NCI-H2227 treated with DMSO at 0.1 percent for 48 hours (cell line): ENCODE measurements at regions not wholly inside any gene's neighbourhood (a gene's known extent, or its start where the extent isn't known, plus 50 kb on each side); places are given as distances from the start of the nearest gene placed in this dataset.

Experiments
- DNase-seq: peaks from one replicate; lab custom pipeline; 2025; lab: John Stamatoyannopoulos, UW

DNA sequence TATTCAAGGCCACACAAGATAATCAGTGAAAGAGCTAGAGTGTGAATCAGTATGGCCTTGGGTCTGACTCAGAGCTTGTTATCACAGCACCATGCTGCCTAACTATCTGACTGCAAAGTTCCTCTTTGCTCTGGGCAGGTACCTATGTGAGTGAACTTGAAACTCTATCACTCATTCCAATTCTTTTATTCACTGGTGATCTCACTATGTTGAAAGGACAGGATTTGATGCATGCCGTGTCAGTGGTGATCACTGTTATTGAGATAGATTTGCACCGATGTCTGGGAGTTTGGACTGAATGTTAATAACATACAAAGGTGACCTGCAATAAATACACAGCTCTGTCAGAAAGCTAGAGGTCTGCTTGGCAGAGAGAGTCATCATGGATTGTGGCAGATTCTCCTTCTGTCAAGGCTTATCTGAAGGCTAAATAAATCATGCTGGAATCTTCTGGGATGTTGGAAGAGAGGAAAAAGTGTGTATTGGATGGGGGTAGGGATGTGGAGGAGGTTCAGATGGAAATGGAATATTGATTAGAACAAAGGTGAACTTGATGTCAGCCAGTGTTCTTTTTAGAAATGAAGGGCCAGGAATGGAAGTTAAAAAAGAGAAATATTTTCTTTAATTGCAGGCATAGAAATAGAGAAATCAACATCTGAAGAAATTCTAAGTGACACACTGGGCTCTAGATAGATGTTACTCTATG is 91.8 kb upstream of the TNC start:
- DNase-seq = no peak

DNA sequence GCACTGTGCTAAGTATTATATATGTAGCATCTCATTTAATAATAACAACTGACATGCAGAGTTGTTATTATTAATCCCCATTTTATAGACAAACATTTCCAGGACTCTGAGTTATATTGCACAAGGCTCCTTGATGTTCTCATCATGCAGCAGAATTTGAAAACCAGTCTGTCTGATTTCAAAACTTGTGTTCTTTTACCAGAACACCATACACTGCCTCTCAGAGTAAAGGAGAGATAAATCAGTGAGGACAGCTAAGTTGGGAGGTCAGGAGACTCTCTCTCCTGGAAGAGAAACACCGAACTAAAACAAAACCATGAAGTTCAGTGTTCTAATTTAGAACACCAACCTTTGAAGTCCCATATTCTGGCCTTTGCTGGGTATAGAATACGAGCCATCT is 92.7 kb upstream of the TNC start:
- no peak for DNase-seq

DNA sequence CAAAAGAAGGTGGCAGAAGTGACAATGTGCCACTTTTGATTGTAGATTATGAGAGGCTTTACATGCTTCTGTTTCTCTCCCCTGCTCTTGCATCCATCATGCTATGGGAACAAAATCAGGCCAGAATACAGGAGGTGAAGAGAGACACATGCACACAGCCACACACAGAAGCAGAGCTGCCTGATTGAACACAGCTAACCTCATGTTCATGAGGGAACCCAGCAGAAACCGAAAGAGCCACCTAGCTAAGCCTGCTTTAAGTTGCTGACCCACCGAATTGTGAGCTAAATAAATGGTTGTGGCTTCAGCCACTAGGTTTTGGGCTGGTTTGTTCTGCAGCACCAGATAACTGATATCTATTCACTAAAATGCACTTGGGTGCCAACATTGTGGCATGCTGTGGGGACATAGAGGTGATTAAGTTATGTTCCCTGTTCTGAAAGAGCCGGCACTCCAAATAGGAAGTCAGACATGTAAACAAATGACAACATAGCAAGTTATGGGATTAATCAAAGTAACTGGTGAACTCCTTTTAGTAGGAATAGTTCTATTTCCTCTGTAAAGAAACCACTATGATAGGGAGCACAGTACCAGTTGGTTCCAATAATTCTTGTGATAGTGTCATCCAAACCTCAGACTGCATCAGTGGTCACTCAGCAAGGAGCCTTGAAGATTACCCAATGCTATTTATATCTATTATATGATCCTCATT is 93.6 kb upstream of the TNC start:
- no peak for DNase-seq

DNA sequence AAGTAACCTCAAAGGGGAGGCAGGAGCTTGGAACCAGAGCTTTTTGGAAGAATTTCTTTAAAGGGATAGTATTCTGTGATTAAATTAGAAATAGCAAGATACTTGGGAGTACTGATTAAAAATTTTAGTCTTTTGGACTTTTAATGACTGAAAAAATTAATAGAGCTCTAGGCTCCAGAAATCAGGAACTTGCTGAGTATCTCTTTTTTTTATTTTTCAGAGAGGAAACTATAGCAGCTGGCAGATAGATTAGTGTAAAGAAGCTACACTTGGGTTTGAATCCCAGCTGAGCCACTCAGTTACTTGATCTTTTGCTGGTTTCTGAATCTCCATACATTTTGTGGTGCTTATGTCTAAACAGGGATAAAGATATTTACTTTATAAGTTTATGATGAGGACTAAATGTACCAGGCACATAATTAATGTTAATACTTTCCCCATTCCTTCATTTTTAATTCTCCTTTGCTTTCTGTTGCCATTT is 94.2 kb upstream of the TNC start:
- no peak for DNase-seq

DNA sequence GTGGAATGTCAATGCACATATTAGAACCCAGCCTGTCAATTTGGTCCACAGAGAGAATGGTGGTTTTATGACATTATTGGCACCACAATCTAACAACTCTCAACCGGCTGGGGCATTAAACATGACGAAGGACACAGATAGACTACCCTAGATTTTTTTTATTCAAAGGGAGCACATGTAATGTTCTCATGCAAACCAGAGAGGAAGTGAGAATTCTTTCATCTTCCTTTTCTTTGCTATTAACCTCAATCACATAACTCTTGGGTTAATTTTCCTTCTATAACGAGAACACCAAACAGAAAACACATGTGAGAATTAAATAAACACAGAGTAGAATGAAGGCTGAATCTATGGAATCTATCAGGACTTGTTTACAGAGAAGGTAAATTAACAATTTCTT is 94.9 kb upstream of the TNC start:
- no peak for DNase-seq

GRCh38 chr9:115213818-115214334 is 95.9 kb upstream of the TNC start:
- no peak for DNase-seq

GRCh38 chr9:115216873-115217272 is 98.9 kb upstream of the TNC start:
- DNase-seq = no peak

DNA sequence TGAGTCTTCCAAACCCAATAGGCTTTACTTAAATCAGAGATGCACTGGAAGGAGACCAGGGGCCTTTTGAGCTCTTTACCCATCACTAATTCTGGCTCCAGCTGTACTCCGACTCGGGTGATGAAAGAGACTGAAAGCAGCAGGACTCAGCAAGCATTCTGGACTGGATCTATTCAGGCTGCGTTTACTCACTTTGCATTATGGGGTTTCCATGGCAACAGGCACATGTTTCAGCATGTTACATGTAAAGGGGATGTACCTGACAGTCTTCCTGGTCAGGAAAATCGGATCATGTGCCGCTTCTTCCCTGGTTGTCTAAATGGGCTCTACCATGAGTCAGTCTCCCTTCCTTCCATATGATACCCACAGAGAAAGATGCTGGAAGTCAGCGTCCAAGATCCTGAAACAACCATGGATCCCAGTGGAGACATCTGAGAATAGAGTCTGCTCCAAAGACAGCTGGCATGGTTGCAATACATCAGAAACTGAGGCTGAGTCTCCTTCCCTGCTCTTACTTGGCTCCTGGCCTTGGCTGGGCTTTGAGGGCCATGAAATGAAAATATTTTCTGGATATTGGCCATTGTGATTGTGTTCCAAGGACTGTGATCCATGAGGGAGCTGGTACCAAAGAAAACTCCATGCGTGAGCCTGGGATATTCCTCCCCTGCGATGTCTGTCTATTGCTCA is 102.5 kb upstream of the TNC start:
- no peak for DNase-seq

- DNase-seq = no peak
These were observed 105.5 kb upstream of the TNC start for GRCh38 chr9:115223471-115223870.

DNA sequence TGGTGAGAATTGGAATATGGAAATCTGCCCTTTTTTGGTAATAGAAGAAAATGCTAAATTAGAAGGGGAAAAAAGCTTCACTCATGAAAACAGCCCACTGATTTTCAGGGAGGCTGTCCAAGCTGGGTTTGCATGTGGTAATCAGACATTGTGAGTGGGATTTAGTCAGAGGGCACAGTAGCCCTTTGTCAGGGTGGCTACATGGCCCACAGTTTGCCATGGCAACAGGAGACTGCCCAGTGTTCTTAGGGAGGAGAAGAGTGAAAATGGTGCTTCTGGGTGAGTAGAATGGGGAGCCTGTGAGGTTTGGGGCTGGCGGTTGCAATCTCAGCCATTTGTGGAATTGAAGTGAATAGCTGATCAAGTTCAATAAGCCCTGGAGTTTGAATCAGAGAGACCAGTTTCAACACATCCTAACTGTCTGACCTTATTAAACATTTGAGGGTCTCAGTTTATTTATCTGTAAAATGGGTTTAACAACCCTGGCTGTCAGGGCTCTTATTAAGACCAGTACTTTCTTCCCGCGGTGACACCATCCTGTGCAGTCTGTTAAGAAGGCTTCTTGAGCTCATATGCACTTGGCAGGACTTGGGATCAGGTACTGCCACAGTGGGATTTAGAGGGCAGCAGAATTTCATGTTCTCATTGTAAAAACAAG is 107.6 kb upstream of the TNC start:
- DNase-seq = no peak

DNA sequence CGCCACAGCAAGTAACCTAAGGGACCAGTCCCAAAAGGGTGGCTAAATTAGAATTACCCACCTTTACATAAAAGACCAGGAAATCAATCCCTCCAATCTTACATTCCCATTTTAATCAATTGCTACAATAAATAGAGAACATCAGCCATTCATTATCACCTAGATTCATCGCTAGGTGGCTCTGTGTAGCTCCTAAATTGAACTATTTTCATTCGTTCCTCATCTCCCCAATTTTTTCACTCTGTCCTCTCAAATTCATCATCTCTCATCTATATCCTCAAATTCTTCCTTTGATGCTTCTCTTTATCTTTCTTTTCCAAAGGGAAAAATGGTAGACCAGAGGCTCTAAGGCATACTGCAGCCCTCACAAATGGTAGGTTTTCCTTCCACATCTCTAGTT is 108.2 kb upstream of the TNC start:
- DNase-seq = no peak

- DNase-seq = no peak
These were observed 111.5 kb upstream of the TNC start for GRCh38 chr9:115229496-115229895.

GRCh38 chr9:115230924-115231515 is 113.1 kb upstream of the TNC start:
- DNase-seq = no peak

GRCh38 chr9:115232181-115232774 is 114.3 kb upstream of the TNC start:
- no peak for DNase-seq

GRCh38 chr9:115234094-115234493 is 116.1 kb upstream of the TNC start:
- DNase-seq = no peak

DNA sequence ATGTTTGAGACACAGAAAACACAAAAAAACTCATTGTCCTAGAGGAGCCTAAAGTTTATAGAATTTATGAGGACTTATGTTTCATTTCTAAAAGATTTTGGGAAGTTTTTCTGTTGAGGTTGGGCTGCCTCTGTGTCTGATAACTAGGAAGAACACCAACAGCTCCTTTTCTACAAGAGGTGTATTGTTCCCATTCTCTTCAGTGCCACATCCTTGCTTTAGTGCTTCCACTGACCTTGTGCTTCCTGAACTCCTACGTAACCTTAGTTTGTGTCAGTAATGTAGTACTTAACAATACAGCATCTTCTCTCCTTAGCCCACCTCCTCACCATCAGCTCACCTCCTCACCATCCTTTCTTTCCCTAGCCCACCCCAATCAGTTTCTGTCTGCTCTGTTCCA is 117.3 kb upstream of the TNC start:
- DNase-seq = no peak

GRCh38 chr9:115237385-115237998 is 119.5 kb upstream of the TNC start:
- DNase-seq = no peak

- DNase-seq = no peak
These were observed 122.7 kb upstream of the TNC start for GRCh38 chr9:115240676-115241075.

- DNase-seq = no peak
These were observed 123.7 kb upstream of the TNC start for GRCh38 chr9:115241641-115242040.

GRCh38 chr9:115249488-115249887 is 131.5 kb upstream of the TNC start:
- DNase-seq = no peak

DNA sequence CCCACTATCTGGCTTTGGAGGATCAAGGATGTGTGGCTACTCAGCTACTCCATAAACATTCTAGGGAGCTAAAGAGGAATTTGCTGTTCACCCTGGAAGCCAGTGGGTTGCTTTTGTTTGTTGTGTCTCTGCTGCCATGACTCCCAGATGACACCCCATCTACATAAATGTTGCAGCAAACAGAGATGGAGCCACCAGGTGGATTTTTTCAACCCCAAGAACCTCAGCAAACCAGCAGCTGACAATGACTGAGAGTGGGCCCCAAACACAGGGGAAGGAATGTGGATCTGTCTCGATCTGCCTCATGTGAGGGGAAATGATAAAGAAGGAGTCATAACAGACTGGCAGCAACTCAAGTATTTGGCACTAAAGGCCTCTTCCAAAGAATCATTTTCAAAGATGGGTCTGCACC is 132.7 kb upstream of the TNC start:
- no peak for DNase-seq
